Skeletal muscle satellite cell (primary cell): ENCODE measurements at regions not wholly inside any gene's neighbourhood (a gene's known extent, or its start where the extent isn't known, plus 50 kb on each side); places are given as distances from the start of the nearest gene placed in this dataset.

Experiments used
- H3K27me3 ChIP-seq: 2 replicates; pipeline ENCODE4 v1.7.0; 2013; ENCODE audit warnings: low read length; ENCODE audit not compliant: control insufficient read depth, insufficient read depth
- H3K36me3 ChIP-seq: 2 replicates; pipeline ENCODE4 v1.7.0; 2013; ENCODE audit warnings: mild to moderate bottlenecking, control low read depth, low read length; ENCODE audit not compliant: insufficient read depth
- H3K4me1 ChIP-seq: 2 replicates; pipeline ENCODE4 v1.7.0; 2013; ENCODE audit warnings: low read length; ENCODE audit not compliant: control insufficient read depth, insufficient read depth
- H3K4me2 ChIP-seq: 2 replicates; pipeline ENCODE4 v1.7.0; 2013; ENCODE audit warnings: mild to moderate bottlenecking, low read length
- H3K4me3 ChIP-seq: 2 replicates; pipeline ENCODE4 v1.7.0; 2013; ENCODE audit warnings: low read length
- H3K9ac ChIP-seq: 2 replicates; pipeline ENCODE4 v1.7.0; 2013; ENCODE audit warnings: mild to moderate bottlenecking, low read depth, low read length, moderate library complexity
- H3K9me3 ChIP-seq: replicated peaks from 2 replicates; pipeline ENCODE4 v1.7.0; 2013; ENCODE audit warnings: mild to moderate bottlenecking, control low read depth, low read length

- Histone ChIP-seq H3K9me3 (no peaks in the 10 kb centered on the region), H3K9ac (no peak overlapping the region), H3K4me1 (peaks cover 19% of the 10 kb centered on the region), H3K27me3 (no peaks in the 10 kb centered on the region), H3K4me2 (no peak overlapping the region), H3K36me3 (no peaks in the 10 kb centered on the region), H3K4me3 (no peak overlapping the region)
Observed at GRCh38 chr20:53880108-53880641, 190.2 kb downstream of the BCAS1 start.

DNA sequence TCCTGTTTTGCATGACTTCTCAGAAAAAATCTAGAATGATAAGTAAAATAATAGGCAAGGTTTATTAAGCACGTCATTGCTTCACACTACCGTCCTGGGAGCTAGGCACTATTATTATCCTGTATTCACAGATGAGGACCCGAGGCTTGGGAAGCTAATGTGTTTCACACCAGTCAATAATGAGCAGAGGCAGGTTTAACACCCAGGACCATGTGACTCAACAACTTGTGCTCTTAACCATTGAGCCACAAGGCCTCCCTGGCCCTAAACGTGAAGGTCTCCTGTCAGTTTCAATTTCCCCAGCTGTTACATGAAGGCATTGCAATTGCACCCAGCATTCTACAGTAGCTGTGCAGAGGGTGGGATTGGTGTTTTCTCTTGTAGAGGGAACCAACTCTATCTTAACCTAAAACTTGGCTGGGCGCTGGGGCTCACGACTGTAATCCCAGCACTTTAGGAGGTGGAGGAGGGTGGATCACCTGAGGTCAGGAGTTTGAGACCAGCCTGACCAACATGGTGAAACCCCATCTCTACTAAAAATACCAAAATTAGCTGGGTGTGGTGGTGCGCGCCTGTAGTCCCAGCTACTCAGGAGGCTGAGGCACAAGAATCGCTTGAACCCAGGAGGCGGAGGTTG lies 191.2 kb downstream of the BCAS1 start:
- H3K4me3 ChIP-seq = no peak overlapping the region
- no peak overlapping the region for H3K9ac ChIP-seq
- H3K9me3 ChIP-seq = no peaks in the 10 kb centered on the region
- no peaks in the 10 kb centered on the region for H3K27me3 ChIP-seq
- H3K36me3 ChIP-seq = no peaks in the 10 kb centered on the region
- H3K4me1 ChIP-seq = peaks cover 18% of the 10 kb centered on the region
- no peak overlapping the region for H3K4me2 ChIP-seq

GRCh38 chr20:53878262-53879047 lies 191.9 kb downstream of the BCAS1 start:
- Histone ChIP-seq H3K4me2 (no peak overlapping the region), H3K4me1 (peaks cover 11% of the 10 kb centered on the region), H3K9ac (no peak overlapping the region), H3K4me3 (no peak overlapping the region), H3K27me3 (no peaks in the 10 kb centered on the region), H3K36me3 (no peaks in the 10 kb centered on the region), H3K9me3 (no peaks in the 10 kb centered on the region)

GRCh38 chr20:53876956-53877355 lies 193.4 kb downstream of the BCAS1 start:
- Histone ChIP-seq H3K4me2 (no peak overlapping the region), H3K9me3 (no peaks in the 10 kb centered on the region), H3K9ac (no peak overlapping the region), H3K27me3 (no peaks in the 10 kb centered on the region), H3K36me3 (no peaks in the 10 kb centered on the region), H3K4me1 (peaks cover 18% of the 10 kb centered on the region), H3K4me3 (no peak overlapping the region)

DNA sequence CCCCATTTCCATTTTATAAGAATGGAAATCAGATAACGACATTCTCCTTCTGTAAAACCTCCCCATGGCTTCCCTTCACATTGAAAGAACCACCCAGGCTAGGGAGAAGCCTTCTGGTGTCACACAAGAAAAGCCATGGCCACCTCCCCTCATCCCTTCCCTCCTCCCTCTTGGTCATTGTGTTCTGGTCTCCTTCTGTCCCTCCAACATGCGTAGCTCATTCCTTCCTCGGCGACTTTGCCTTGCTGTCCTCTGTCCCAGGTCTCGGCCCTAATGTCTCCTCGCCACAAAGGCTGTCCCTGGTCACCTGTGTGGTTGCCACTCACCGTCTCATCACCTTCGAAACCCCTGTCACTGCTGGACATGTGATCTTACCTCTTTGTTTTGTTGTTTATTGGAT lies 193.9 kb downstream of the BCAS1 start:
- H3K27me3 ChIP-seq = no peaks in the 10 kb centered on the region
- H3K4me2 ChIP-seq = no peak overlapping the region
- no peaks in the 10 kb centered on the region for H3K9me3 ChIP-seq
- H3K36me3 ChIP-seq = no peaks in the 10 kb centered on the region
- no peak overlapping the region for H3K4me3 ChIP-seq
- H3K9ac ChIP-seq = no peak overlapping the region
- peaks cover 23% of the 10 kb centered on the region for H3K4me1 ChIP-seq

- Histone ChIP-seq H3K9ac (no peak overlapping the region), H3K9me3 (no peaks in the 10 kb centered on the region), H3K4me1 (peaks cover 31% of the 10 kb centered on the region), H3K27me3 (no peaks in the 10 kb centered on the region), H3K36me3 (no peaks in the 10 kb centered on the region), H3K4me2 (no peak overlapping the region), H3K4me3 (no peak overlapping the region)
Observed at GRCh38 chr20:53875452-53875851, 194.9 kb downstream of the BCAS1 start.

GRCh38 chr20:53874706-53875105 lies 195.7 kb downstream of the BCAS1 start:
- no peaks in the 10 kb centered on the region for H3K27me3 ChIP-seq
- no peaks in the 10 kb centered on the region for H3K9me3 ChIP-seq
- no peak overlapping the region for H3K9ac ChIP-seq
- H3K4me2 ChIP-seq = no peak overlapping the region
- peaks cover 39% of the 10 kb centered on the region for H3K4me1 ChIP-seq
- no peak overlapping the region for H3K4me3 ChIP-seq
- no peaks in the 10 kb centered on the region for H3K36me3 ChIP-seq

GRCh38 chr20:53874104-53874503 lies 196.3 kb downstream of the BCAS1 start:
- H3K4me1 ChIP-seq = peaks cover 42% of the 10 kb centered on the region
- no peaks in the 10 kb centered on the region for H3K36me3 ChIP-seq
- H3K27me3 ChIP-seq = no peaks in the 10 kb centered on the region
- no peak overlapping the region for H3K9ac ChIP-seq
- H3K9me3 ChIP-seq = no peaks in the 10 kb centered on the region
- H3K4me2 ChIP-seq = no peak overlapping the region
- H3K4me3 ChIP-seq = no peak overlapping the region

DNA sequence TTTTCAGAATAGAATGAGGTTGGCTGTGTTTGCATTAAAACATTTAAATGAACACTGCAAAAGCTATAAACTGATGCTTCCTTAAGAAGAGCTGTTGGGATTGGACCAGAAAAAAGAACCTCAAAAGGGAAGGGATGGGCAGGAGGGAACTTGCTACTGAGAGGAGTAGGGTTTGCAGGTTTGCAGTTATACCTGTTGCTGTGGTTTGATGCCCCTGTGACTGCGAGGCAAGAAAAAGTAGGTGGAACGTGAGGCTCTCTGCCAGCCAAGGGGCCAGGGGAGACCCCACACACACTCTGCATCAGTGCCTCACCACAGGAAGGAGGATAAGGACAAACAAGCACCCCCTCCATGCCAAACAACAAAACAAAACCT lies 197.2 kb downstream of the BCAS1 start:
- H3K27me3 ChIP-seq = no peaks in the 10 kb centered on the region
- no peak overlapping the region for H3K9ac ChIP-seq
- peak overlapping the region; percentile 47 for H3K4me2 ChIP-seq
- no peaks in the 10 kb centered on the region for H3K36me3 ChIP-seq
- no peaks in the 10 kb centered on the region for H3K9me3 ChIP-seq
- no peak overlapping the region for H3K4me3 ChIP-seq
- peaks cover 40% of the 10 kb centered on the region for H3K4me1 ChIP-seq

- Histone ChIP-seq H3K36me3 (no peaks in the 10 kb centered on the region), H3K27me3 (no peaks in the 10 kb centered on the region), H3K4me2 (peak overlapping the region; percentile 47), H3K4me1 (peaks cover 40% of the 10 kb centered on the region), H3K9me3 (no peaks in the 10 kb centered on the region), H3K4me3 (no peak overlapping the region), H3K9ac (peak overlapping the region; percentile 59)
Observed at GRCh38 chr20:53872561-53873229, 197.7 kb downstream of the BCAS1 start.

DNA sequence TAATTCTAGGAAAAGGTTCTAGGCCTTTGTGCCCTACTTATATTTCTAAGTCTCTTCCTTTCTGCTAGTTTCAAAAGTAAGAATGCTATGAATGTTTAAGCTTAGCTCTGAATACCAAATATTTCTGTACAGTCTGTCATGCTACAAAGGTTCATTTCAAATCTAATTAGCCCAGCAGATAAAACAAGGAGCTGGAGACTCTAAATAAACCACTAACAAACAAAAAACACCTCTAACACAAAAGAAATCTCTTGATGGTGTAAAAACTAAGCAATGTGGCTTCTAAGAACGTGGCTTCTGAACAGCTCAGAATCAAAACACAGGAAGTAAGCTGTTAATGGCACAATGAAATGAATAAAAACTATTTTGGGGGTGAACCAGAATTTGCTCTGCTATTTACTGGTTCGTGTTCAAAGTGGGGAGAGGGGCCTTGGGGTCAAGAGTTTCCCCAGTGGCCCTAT lies 198.3 kb downstream of the BCAS1 start:
- Histone ChIP-seq H3K4me3 (no peak overlapping the region), H3K9me3 (no peaks in the 10 kb centered on the region), H3K4me2 (peak overlapping the region; percentile 47), H3K9ac (peak overlapping the region; percentile 59), H3K36me3 (no peaks in the 10 kb centered on the region), H3K4me1 (peaks cover 45% of the 10 kb centered on the region), H3K27me3 (no peaks in the 10 kb centered on the region)
